Fibroblast of skin of right quadriceps (primary cell): ENCODE measurements at regions not wholly inside any gene's neighbourhood (a gene's known extent, or its start where the extent isn't known, plus 50 kb on each side); places are given as distances from the start of the nearest gene placed in this dataset.
"Not testable (repeated sequence)": the region's sequence is repeated elsewhere in the genome, so short reads cannot be mapped to it uniquely, and the experiment has no call there.

ENCODE experiments used
- DNase-seq: peaks from one replicate; pipeline ENCODE4 v3.0.0-alpha.2; 2013

DNA sequence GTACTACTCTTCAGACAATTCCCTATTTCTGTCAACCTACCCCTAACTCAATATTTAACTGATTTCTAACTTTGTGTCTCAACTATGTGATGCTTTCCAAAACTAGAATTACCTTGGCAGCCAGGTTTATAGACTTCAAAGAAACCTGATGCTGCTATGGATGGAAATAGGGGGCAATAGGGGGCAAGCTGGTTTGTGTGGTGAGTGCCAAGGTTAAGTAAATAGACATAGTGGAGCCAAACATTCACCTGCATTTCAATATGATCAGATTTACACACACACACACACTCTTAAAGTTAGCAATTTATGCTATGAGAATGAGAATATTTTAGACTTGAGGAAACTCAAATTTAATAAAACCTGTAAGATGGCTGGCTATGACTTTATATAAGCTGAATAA is 784.6 kb downstream of the TTLL7 start:
- DNase-seq: not testable (repeated sequence)

DNA sequence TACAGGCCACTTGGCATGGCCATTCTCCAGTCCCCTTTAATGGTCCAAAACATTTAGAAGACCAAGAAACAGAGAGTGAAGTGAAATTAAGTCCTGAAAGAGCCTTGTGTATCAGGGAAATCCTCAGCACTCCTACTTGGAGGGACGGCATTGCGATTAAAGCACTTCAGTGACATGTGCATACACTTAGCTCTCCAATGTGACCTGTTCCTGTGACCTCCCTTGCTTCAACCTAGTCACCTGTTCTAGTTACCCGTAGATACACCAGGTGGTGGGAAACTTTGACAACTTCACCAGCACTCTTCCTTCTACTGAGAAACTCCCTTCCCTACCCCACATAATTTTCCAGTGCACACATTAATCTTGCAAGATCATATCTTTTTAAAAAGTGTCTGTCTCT is 785.3 kb downstream of the TTLL7 start:
- not testable (repeated sequence) for DNase-seq

DNA sequence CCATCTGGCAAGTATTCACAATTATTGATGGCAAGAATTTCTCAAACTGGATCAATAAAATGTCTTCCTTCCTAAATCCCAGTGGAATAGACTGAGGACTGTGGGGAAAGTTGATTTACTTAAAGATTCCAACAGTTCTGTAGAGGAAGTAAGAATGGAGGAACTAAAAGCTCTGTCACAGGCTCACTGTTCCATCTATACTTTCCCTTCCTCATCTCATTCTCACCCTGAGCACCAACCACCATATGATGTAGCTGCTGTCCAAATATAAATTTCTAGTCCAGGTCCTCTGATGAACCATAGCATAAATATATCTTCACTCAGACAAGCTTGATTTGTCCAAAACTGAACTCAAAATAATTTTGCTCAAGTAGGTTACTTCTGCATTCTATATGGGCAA is 786.9 kb downstream of the TTLL7 start:
- not testable (repeated sequence) for DNase-seq

DNA sequence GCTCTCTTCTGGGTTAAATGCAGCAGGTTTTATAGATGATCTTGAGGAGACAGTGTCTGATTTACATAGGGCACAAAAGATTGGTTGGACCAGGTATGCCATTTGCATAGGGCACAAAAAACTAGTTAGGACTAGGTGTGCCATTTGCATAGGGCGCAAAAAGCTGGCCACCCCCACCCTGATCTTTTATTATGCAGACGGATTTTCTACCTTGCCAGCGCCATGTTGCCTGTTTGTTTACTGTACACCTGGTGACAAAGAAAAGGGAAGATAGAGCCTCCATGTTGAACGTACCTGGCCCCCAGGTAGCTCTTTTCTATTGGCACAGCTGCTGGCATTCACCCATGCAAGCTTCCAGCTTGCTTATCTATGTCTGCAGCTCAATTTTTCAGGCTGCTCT is 790.4 kb downstream of the TTLL7 start:
- DNase-seq: not testable (repeated sequence)

DNA sequence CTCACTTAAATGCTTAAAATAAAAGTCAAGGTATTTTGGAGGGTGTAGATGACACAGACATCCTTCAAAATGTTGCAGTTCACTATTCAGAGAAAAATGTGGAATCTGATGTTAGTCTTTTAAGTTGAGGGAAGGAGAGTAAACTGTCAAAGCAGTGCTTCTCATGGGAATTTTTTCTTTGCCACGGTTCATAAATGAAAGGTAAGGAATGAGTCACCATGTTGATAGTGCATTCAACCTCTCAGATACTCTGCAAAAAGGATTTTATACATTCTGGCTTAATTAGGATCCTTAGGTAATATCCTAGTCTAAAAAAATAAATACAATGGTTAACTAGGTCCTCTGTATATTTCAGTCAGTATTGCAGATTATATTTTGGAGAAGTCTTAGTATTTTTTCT is 804.3 kb downstream of the TTLL7 start:
- DNase-seq: not testable (repeated sequence)

DNA sequence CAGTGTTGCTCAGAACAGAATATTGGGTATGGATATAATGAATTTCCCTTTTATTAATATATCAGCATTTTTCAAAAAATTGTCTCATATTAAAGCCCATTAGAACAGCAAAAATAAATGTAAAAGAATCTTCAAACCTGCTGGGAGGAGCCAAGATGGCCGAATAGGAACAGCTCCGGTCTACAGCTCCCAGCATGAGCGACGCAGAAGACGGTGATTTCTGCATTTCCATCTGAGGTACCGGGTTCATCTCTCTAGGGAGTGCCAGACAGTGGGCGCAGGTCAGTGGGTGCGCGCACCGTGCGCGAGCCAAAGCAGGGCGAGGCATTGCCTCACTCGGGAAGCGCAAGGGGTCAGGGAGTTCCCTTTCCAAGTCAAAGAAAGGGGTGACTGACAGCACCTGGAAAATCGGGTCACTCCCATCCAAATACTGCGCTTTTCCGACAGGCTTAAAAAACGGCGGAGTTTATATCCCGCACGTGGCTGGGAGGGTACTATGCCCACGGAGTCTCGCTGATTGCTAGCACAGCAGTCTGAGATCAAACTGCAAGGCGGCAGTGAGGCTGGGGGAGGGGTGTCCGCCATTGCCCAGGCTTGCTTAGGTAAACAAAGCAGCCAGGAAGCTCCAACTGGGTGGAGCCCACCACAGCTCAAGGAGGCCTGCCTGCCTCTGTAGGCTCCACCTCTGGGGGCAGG is 816.8 kb downstream of the TTLL7 start:
- DNase-seq: not testable (repeated sequence)

DNA sequence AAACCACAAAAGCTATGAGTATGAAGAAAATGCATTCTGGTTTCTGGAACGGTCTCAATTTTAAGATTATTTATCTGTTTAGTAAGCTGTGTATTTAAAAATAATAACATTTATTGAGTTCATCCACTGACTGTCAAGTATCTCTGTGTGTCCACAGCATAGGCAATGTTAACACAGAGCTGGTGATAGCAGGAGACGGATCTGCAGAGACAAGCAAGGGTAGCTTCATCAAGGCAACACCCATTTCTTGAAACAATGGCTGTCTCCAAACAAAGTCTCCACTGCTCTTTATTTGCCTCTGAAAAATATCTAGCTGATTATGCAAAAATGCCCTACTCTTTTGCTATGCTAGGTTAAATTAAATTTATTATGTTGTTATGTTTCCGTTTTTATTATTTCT is 818.3 kb downstream of the TTLL7 start:
- not testable (repeated sequence) for DNase-seq

DNA sequence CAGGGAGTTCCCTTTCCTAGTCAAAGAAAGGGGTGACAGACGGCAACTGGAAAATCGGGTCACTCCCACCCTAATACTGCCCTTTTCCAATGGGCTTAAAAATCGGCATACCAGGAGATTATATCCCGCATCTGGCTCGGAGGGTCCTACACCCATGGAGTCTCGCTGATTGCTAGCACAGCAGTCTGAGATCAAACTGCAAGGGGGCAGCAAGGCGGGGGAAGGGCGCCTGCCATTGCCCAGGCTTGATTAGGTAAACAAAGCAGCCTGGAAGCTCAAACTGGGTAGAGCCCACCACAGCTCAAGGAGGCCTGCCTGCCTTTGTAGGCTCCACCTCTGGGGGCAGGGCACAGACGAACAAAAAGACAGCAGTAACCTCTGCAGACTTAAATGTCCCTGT is 831.3 kb downstream of the TTLL7 start:
- not testable (repeated sequence) for DNase-seq

DNA sequence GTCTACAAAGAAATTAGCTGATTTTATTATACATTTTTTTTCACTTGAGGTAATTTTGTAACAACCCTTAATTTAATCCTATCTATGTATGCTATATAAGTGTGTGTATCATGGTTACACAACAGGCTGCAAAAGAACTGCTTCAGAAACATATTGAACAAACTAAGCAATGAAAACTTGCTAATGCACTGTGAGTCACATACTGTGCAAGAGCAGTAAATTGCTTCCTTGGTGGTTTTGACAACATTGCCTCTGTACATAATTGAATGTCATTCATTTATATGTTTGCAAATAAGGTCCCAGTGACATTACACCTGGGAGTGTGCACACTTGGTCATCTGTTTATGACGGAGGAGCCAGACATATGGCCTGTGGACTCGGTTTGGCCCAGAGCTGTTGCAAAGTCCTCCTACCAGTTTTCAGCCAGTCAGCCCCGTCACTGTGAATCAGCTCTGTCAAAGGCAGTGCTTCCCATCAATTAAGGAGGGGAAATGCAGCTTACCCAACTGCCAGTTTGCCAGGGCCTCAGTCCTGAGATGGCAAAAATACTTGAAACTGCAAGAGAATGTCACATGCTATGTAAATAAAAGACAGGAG is 835.0 kb downstream of the TTLL7 start:
- DNase-seq: peak; percentile 46

DNA sequence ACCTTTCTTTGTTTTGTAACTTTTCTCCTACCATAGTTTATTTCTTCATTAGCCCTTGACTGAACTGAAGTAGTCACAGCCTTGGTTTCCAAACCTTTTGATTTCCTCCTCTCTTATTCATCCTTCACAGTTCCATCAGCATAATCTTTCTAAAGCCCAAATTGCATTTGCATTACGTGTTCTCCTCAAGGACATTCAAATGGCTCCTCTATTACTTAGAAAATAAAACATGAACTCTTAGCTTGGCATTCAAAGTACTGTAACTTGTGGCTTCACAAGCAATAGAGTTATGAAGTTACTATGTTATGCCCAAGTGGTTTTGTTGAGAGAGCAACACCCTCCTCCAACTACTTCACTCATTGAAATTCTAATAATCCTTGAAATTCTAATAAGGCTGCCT is 840.0 kb downstream of the TTLL7 start:
- not testable (repeated sequence) for DNase-seq

DNA sequence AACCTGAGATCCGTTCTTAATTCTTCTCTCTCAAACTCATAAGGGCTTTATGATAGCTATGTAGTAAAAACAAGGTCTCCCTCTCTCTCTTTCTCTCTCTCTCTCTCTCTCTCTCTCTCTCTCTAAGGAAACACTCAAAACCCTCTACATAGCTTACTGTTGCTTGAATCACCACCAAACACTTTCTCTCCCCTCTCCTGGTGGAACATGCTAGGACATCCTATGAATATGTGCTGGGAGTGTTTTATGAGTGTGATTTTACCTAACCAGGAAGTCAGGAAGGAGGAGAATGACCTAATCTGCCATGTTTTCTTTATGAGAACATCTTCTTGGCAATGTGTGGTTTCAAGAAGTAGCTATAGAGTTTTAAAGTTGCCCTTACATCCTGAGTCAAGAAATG is 844.6 kb downstream of the TTLL7 start:
- DNase-seq: peak; percentile 53

DNA sequence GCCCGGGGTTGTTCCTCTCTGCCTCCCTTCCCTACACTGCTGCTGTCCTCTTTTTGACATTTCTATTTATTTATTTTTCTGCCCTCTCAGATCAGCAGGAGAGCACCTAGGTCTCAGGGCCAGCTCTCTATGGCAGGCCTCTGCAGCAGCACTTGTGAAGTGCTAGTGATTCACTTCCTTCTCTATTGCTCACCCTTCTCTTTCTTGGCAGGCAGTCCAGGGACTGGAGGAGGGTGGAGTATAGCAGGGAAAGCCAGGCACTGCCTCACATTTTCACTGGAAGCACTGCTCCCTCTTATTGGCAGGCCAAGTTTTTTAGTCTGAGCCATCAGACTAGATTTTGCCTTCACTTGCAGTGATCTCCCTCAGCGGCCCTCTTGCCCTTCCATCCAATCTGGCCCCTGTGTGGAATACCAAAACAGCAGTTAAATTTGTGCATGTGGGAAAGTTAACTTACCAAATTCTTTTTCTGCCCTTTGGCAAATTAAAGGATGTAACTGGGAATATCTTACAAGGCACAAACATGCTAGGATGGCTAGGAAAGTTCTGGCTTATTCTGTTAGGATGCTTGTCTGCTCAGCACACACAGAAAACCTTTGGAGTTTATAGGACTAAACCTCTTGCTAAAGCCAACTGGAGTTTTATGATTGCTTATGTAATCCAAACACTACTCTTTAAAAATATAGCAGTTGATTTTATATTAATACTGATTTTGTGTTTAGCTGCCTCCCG is 847.6 kb downstream of the TTLL7 start:
- DNase-seq: peak; percentile 88

DNA sequence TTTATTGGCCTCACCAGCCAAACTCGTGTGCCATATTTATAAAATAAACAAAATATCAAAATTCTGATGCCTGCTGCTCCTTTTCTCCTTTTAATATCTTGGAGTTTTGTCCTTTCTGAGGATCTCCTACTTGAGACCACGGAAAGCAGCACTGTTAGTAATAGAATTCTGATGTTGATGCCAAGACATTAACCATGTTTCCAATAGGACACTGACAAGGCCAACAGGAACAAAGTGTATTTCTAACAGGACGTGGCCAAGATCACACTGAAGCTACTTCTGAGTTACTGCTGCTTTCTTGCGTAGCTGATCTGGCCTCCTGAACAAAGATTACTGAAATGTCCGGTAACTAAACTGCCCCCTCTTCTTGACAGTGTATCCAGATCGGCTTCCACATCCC is 848.5 kb downstream of the TTLL7 start:
- DNase-seq: not testable (repeated sequence)

DNA sequence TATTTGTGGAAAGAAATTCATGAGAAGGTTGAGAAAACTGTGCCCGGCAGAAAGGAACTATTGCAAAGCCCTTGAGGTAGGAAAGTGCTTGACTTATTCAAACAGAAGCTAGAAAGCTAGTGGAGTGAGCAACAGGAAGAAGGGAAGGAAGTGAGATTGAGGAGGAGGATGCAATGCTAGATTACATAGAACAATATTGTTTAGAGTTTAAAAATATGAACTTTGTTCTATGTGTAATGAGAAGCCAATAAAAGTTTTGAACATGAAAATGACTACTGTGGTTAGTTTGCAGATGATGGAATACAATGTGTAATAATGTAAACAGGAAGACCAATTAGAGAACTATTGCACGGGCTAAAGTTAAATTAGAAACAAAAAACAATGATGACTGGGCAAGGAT is 853.1 kb downstream of the TTLL7 start:
- not testable (repeated sequence) for DNase-seq

DNA sequence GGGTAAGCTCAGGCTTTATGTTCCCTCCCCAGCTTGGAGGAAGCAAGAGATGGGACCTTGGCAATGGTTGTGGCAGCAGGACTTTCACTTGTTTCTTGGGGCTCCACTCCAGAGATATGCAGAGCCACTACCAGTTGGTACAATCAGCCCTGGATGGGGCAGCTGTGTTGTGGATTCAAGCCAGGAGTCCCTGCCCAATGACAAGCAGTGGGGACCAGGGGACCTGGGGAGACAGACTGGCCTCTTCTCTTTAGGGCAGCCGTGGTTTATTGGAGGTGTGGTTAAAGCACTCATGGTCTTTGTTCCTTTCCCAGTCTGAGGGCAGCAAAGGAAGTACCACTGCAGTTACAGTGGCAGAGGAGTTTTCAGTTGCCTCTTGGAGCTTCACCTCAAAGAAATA is 856.1 kb downstream of the TTLL7 start:
- not testable (repeated sequence) for DNase-seq

DNA sequence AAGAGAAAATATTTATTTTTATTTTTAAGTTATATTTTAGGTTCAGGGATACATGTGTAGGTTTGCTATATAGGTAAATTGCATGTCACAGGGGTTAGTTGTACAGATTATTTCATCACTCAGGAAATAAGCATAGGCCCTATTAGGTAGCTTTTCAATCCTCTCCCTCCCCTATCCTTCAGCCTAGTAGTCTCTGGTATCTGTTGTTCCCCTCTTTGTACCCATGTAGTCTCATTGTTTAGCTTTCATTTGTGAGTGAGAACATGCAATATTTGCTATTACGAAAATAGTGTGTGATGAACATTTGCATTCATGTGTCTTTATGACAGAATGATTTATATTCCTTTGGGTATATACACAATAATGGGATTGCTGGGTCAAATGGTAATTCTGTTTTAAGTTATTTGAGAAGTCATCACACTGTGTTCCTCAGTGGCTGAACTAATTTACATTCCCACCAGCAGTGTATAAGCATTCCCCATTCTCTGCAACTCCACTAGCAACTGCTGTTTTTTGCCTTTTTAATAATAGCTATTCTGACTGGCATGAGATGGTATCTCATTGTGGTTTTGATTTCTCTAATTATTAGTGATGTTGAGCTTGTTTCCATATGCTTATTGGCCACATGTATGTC is 863.3 kb downstream of the TTLL7 start:
- not testable (repeated sequence) for DNase-seq

DNA sequence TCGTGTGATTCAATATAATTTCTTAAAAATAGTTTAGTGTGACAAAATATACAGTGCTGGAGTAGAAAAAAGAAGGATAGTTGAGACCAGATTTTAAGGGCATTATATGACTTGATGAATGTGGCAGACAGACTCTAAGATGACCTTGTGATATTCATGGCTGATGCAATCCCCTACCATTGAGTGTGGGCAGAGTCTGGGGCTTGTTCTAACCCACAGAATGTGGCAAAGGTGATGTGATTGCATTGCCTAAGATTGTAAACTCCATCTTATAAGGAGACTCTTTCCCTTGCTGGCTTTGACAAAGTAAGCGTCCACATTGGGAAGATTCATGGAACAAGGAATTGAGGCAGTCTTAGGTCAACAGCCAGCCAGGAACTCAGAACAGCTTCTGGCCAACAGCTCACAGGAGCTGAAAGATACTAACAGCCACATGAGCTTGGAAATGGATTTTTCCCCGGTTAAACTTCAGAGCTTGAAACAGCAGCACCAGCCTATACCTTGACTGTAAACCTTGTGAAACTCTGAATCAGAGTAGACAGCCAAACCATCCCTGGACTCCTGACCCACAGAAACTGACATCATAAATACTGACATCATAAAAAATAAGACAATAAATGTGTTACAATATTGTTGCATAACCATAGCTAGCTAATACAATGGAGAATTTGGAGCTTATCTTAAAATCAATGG is 864.5 kb downstream of the TTLL7 start:
- not testable (repeated sequence) for DNase-seq

DNA sequence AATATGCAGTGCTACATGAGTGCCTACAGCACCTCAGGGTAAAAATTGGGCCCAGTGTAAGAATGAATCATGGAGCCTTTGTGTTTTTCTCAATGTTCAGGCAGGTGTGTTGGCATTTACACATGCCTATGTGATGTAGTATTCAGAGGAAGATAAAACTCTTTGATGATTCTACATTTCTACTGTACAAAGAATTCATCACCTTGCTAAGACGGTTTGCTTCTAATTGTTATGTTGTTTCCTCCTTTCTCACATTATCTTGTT is 867.3 kb downstream of the TTLL7 start:
- no peak for DNase-seq

DNA sequence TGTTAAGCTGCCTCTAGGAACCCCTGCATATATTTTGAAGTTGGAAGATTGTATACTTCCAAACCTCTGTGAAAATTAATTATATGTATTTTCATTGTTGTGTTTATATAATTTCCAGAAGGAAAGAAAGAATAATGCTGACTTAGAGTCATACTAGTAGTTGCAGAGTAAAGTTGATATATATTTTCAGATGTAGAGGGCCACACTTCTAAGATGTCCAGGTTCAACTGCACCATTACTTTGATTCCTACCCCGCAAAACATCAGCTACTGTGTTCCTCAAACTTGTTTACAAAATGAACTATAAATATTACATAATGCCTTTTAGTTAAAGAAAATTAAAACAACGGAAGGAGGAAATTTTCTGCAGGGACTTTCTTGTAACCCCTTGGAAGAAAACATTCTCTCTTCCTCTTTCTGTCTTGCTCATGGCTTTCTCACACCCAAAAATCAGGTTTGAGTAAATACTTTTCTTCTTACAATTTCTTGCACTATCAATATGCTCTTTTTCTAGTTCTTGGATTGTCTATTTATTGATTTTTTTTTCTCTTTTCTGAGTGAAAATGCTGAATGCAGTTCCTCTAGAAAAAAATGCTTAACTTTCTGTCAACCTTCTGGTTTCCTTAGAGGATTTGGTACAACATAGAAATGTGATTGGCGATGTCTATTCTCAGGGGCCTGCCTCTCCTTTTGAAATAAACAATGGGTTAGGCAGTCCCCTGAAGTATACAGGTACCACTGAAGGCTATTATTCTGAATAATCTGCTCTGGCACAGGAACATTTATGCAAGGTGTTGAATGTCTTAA is 867.8 kb downstream of the TTLL7 start:
- no peak for DNase-seq

DNA sequence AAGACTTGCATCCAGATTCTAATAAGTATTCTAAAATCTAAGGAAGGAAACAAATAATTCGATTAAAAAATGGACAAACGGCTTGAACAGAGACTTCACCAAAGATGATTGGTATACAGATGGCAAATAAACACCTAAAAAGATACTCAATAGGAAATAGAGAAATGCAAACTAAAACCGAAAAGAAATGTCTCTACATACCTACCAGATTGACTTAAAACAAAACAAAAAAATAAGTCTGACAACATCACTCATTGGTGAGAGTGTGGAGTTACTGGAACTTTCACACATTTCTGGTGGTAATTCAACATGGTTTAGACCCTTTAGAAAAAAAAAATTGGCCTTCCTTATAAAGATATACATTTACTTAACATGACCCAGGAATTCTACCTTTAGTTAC is 869.8 kb downstream of the TTLL7 start:
- DNase-seq: no peak

DNA sequence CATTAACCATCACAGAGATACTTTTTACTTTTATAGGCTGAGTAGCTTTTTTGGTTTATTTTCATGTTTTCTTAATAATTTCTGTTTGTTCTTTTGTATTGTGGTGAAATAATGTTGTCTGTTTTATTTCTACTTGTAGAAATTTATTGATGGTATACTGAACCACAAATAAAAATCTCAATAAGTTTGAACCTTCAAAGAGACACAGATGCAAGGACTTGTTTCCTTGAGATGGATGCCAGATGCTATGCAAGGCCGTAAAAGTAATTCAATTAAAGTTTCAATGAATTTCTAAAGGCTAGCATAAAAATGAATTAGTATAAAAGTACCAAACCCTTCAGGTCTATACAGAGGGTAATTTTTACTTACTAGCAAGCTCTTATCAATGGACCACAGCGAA is 873.5 kb downstream of the TTLL7 start:
- no peak for DNase-seq

DNA sequence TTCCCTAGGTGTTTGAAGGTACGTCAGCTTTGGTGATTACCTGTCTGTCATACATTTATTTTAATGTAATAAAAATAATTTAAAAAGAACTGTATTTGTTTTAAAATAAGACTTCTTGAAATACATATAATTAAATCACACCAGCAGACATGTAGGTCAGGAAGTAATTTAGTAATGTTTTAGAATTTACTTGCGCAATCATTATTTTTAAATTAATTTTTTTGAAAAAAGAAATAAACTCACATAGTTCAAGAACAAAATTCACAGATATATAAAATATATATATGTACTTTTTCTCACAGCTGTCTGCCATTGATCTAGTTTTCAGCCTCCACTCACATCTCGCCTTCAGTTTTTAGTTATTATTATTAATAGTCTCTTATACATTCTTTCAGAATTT is 875.9 kb downstream of the TTLL7 start:
- no peak for DNase-seq
